ENCODE measurements at regions not wholly inside any gene's neighbourhood (a gene's known extent, or its start where the extent isn't known, plus 50 kb on each side); places are given as distances from the start of the nearest gene placed in this dataset.

DNA sequence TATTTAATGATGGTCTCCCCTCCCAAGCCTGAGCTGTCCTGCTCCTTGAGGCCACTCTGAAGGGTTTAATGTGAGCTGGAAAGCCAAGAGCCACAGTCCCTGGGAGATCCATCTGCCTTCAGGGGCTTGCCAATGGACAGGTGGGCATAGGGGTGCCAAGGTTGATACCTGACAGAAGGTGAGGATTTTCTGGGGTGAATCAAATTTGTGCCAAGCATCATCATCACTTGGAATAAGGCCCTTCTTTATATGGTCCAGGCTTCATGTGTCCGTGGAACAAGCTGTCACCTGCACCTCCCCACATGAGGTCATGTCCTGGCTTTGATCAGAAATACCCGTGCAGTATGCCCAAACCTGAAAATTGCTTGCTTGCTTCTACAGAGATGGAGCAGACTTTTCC lies 71.9 kb upstream of the CTNNB1 start:
- TF ChIP-seq, protein P1, sequence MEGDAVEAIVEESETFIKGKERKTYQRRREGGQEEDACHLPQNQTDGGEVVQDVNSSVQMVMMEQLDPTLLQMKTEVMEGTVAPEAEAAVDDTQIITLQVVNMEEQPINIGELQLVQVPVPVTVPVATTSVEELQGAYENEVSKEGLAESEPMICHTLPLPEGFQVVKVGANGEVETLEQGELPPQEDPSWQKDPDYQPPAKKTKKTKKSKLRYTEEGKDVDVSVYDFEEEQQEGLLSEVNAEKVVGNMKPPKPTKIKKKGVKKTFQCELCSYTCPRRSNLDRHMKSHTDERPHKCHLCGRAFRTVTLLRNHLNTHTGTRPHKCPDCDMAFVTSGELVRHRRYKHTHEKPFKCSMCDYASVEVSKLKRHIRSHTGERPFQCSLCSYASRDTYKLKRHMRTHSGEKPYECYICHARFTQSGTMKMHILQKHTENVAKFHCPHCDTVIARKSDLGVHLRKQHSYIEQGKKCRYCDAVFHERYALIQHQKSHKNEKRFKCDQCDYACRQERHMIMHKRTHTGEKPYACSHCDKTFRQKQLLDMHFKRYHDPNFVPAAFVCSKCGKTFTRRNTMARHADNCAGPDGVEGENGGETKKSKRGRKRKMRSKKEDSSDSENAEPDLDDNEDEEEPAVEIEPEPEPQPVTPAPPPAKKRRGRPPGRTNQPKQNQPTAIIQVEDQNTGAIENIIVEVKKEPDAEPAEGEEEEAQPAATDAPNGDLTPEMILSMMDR (IDR thresholded peaks at IDR 0.05), result no peak
- TF ChIP-seq EZH2phosphoT487 (IDR thresholded peaks at IDR 0.05), result no peak
- no peak for TF ChIP-seq EZH2 (IDR thresholded peaks at IDR 0.05)

All from neural progenitor cell (in vitro differentiated cells).